Lung (tissue), 11 donors: ENCODE measurements at regions not wholly inside any gene's neighbourhood (a gene's known extent, or its start where the extent isn't known, plus 50 kb on each side); places are given as distances from the start of the nearest gene placed in this dataset.

Experiments used
- ATAC-seq: fragments of 200-7000 bp; cut with Tn5 transposase; one replicate; pipeline ENCODE4 v1.9.1; 2020; ENCODE audit warnings: moderate number of reproducible peaks; ENCODE audit not compliant: insufficient read depth, low FRiP score
- DNase-seq, 3 donors: peaks; one replicate each; pipeline ENCODE4 v3.0.0-alpha.2; 2013 to 2017
- H3K27ac ChIP-seq, 2 donors: one replicate each; pipeline ENCODE4 v1.5.1; 2013; ENCODE audit warnings: mild to moderate bottlenecking in 2 of 2, moderate library complexity in 2 of 2, control low read depth in 1 of 2, inconsistent platforms in 1 of 2, low read depth in 1 of 2, low read length in 1 of 2
- H3K27me3 ChIP-seq, 3 donors: one replicate each; pipeline ENCODE4 v1.5.1; 2013; ENCODE audit warnings: low read length in 2 of 3; ENCODE audit not compliant: control insufficient read depth in 3 of 3, insufficient read depth in 3 of 3
- H3K36me3 ChIP-seq, 4 donors: one replicate each; pipeline ENCODE4 v1.5.1; 2013; ENCODE audit warnings: low read length in 4 of 4, mild to moderate bottlenecking in 1 of 4, moderate library complexity in 1 of 4; ENCODE audit not compliant: control insufficient read depth in 4 of 4, insufficient read depth in 4 of 4
- H3K4me1 ChIP-seq, 5 donors: one replicate each; pipeline ENCODE4 v1.5.1; 2013; ENCODE audit warnings: low read length in 5 of 5, mild to moderate bottlenecking in 2 of 5, moderate library complexity in 1 of 5; ENCODE audit not compliant: control insufficient read depth in 5 of 5, insufficient read depth in 5 of 5
- H3K4me3 ChIP-seq: one replicate; pipeline ENCODE4 v1.5.1; 2013; ENCODE audit warnings: mild to moderate bottlenecking, control low read depth, moderate library complexity
- H3K9ac ChIP-seq, 2 donors: one replicate each; pipeline ENCODE4 v1.5.1; 2013; ENCODE audit warnings: low read length in 2 of 2, control low read depth in 1 of 2; ENCODE audit not compliant: insufficient read depth in 1 of 2
- H3K9me3 ChIP-seq, 4 donors: one replicate each; pipeline ENCODE4 v1.5.1; 2013; ENCODE audit warnings: low read length in 3 of 4, mild to moderate bottlenecking in 1 of 4, moderate library complexity in 1 of 4; ENCODE audit not compliant: control insufficient read depth in 4 of 4, insufficient read depth in 3 of 4
- CTCF ChIP-seq: IDR thresholded peaks from 2 replicates; pipeline ENCODE4 v1.5.1; 2012; ENCODE audit warnings: mild to moderate bottlenecking; ENCODE audit errors: control extremely low read depth, extremely low read depth
- WGBS, 2 donors: extraction: QIAGEN DNeasy Blood & Tissue Kit; methylation state at CpG; one replicate each; pipeline ENCODE4 v1.1.7; 2013; 5-methylcytosine and 5-hydroxymethylcytosine counted together
- donor health status: control.
- donor health status: control.
- donor health status: Bipolar disorder and iron deficiency.
- donor health status: healthy.
- donor health status: DM: yes; HTN: yes; CAD: no.

- Histone ChIP-seq H3K27me3 (no peaks in the 10 kb centered on the region), H3K4me1 (no peaks in the 10 kb centered on the region), H3K36me3 (no peaks in the 10 kb centered on the region), H3K9ac (no peak overlapping the region), H3K9me3 (no peaks in the 10 kb centered on the region), H3K4me3 (no peak overlapping the region), H3K27ac (no peak overlapping the region)
- 50 to 69% methylated on average over 1 of the region's 1 CpG for whole genome bisulfite sequencing, 2 donors
- no peak for TF ChIP-seq CTCF
- ATAC-seq: no peak
- no peak for DNase-seq
These were observed 366.3 kb upstream of the CHRM2 start for GRCh38 chr7:136502162-136502561.

- DNase-seq (no peak), ATAC-seq (no peak)
- Histone ChIP-seq H3K27me3 (no peaks in the 10 kb centered on the region), H3K36me3 (no peaks in the 10 kb centered on the region), H3K9me3 (no peaks in the 10 kb centered on the region), H3K4me1 (no peaks in the 10 kb centered on the region), H3K9ac (no peak overlapping the region), H3K4me3 (no peak overlapping the region), H3K27ac (no peak overlapping the region)
- 67 to 83% methylated on average over 3 of the region's 3 CpGs for WGBS, 2 donors
- TF ChIP-seq CTCF: no peak
These were observed 367.3 kb upstream of the CHRM2 start for GRCh38 chr7:136501151-136501550.

GRCh38 chr7:136496551-136496950 lies 371.9 kb upstream of the CHRM2 start:
- Histone ChIP-seq H3K36me3 (no peaks in the 10 kb centered on the region), H3K27ac (no peak overlapping the region), H3K4me3 (no peak overlapping the region), H3K9me3 (no peaks in the 10 kb centered on the region), H3K4me1 (no peaks in the 10 kb centered on the region), H3K9ac (no peak overlapping the region), H3K27me3 (no peaks in the 10 kb centered on the region)
- ATAC-seq (no peak), DNase-seq (no peak)
- 51 to 60% methylated on average over 2 of the region's 2 CpGs for WGBS, 2 donors
- no peak for TF ChIP-seq CTCF

- 50% methylated on average over 3 to 4 of the region's 4 CpGs for WGBS, 2 donors
- ATAC-seq: no peak
These were observed 373.4 kb upstream of the CHRM2 start for GRCh38 chr7:136495081-136495480.

More at GRCh38 chr7:136495081-136495480, 373.4 kb upstream of the CHRM2 start:
- no peak overlapping the region for H3K9ac ChIP-seq
- H3K36me3 ChIP-seq: no peaks in the 10 kb centered on the region
- H3K9me3 ChIP-seq: no peaks in the 10 kb centered on the region
- H3K4me1 ChIP-seq: no peaks in the 10 kb centered on the region
- no peak overlapping the region for H3K27ac ChIP-seq
- H3K4me3 ChIP-seq: no peak overlapping the region
- TF ChIP-seq CTCF: no peak
- DNase-seq: no peak
- H3K27me3 ChIP-seq: no peaks in the 10 kb centered on the region
